ENCODE measurements at regions not wholly inside any gene's neighbourhood (a gene's known extent, or its start where the extent isn't known, plus 50 kb on each side); places are given as distances from the start of the nearest gene placed in this dataset.

DNA sequence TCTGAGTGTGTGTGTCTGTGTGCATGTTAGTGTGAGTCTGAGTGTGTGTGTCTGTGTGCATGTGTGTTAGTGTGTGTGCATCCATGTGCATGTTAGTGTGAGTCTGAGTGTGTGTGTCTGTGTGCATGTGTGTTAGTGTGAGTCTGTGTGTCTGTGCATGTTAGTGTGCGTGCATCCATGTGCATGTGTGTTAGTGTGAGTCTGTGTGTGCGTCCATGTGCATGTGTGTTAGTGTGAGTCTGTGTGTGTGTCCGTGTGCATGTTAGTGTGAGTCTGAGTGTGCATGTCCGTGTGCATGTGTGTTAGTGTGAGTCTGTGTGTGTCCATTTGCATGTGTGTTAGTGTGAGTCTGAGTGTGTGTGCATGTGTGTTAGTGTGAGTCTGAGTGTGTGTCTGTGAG lies 76.6 kb upstream of the ACTRT2 start:
- no TSS peak for BruUV-seq (replicated peaks)
- POLR2A ChIA-PET: interaction anchor here (0.7 kb wide), 1 partner anchor 1035 kb away, joined by 3 read pairs; no protein-coding TSS in a partner anchor
- intact Hi-C loops (cut with micrococcal nuclease; ENCODE audit: unreplicated experiment): no loop called here
- no peak overlapping the region for H3K27ac ChIP-seq (ENCODE audit: low read depth, low read length, poor library complexity, severe bottlenecking)
- no peak for TF ChIP-seq CTCF (conservative IDR thresholded peaks at IDR 0.05; ENCODE audit: low read length)
- no peak for TF ChIP-seq EZH2phosphoT487 (IDR thresholded peaks at IDR 0.05; ENCODE audit: borderline replicate concordance, low read depth, low read length)
- no peaks in the 10 kb centered on the region for H4K20me1 ChIP-seq (ENCODE audit: insufficient read depth, low read length)
- no peaks in the 10 kb centered on the region for H3K36me3 ChIP-seq (ENCODE audit: insufficient read depth, low read length)
- no peaks in the 10 kb centered on the region for H3K4me1 ChIP-seq (ENCODE audit: insufficient read depth, low read length, poor library complexity, severe bottlenecking)
- no peak overlapping the region for H2AFZ ChIP-seq (ENCODE audit: low read length)
- H3K9me3 ChIP-seq (ENCODE audit: low read length): no peaks in the 10 kb centered on the region
- H3K9me2 ChIP-seq (ENCODE audit: insufficient read depth, low read length): no peaks in the 10 kb centered on the region
- H3K79me2 ChIP-seq (ENCODE audit: insufficient read depth, low read depth, low read length): no peaks in the 10 kb centered on the region
- CTCF ChIA-PET (ENCODE audit: unreplicated experiment): no interaction called here
- no peak overlapping the region for H3K4me2 ChIP-seq (ENCODE audit: low read length)
- no peak for DNase-seq (ENCODE audit: low spot score)
- H3K4me3 ChIP-seq (ENCODE audit: low read depth, low read length, poor library complexity, severe bottlenecking): no peak overlapping the region

GRCh38 chr1:2945821-2946231 lies 75.4 kb upstream of the ACTRT2 start:
- H3K9me3 ChIP-seq (ENCODE audit: low read length): no peaks in the 10 kb centered on the region
- H2AFZ ChIP-seq (ENCODE audit: low read length): no peak overlapping the region
- POLR2A ChIA-PET: no interaction called here
- H3K79me2 ChIP-seq (ENCODE audit: insufficient read depth, low read depth, low read length): no peaks in the 10 kb centered on the region
- no TSS peak for BruUV-seq (replicated peaks)
- H3K4me1 ChIP-seq (ENCODE audit: insufficient read depth, low read length, poor library complexity, severe bottlenecking): peaks cover 8% of the 10 kb centered on the region
- intact Hi-C loops (cut with micrococcal nuclease; ENCODE audit: unreplicated experiment): no loop called here
- no peak for DNase-seq (ENCODE audit: low spot score)
- no peaks in the 10 kb centered on the region for H3K9me2 ChIP-seq (ENCODE audit: insufficient read depth, low read length)
- no peak overlapping the region for H3K4me2 ChIP-seq (ENCODE audit: low read length)
- H4K20me1 ChIP-seq (ENCODE audit: insufficient read depth, low read length): no peaks in the 10 kb centered on the region
- no peak overlapping the region for H3K27ac ChIP-seq (ENCODE audit: low read depth, low read length, poor library complexity, severe bottlenecking)
- H3K4me3 ChIP-seq (ENCODE audit: low read depth, low read length, poor library complexity, severe bottlenecking): no peak overlapping the region
- TF ChIP-seq EZH2phosphoT487 (IDR thresholded peaks at IDR 0.05; ENCODE audit: borderline replicate concordance, low read depth, low read length) (no peak), CTCF (conservative IDR thresholded peaks at IDR 0.05; ENCODE audit: low read length) (no peak)
- CTCF ChIA-PET (ENCODE audit: unreplicated experiment): no interaction called here
- no peaks in the 10 kb centered on the region for H3K36me3 ChIP-seq (ENCODE audit: insufficient read depth, low read length)

GRCh38 chr1:2946291-2946690 lies 75.0 kb upstream of the ACTRT2 start:
- no peak overlapping the region for H2AFZ ChIP-seq (ENCODE audit: low read length)
- no peaks in the 10 kb centered on the region for H3K36me3 ChIP-seq (ENCODE audit: insufficient read depth, low read length)
- no peak overlapping the region for H3K4me3 ChIP-seq (ENCODE audit: low read depth, low read length, poor library complexity, severe bottlenecking)
- ChIA-PET CTCF (ENCODE audit: unreplicated experiment) (no interaction called here), POLR2A (no interaction called here)
- H3K27ac ChIP-seq (ENCODE audit: low read depth, low read length, poor library complexity, severe bottlenecking): no peak overlapping the region
- intact Hi-C loops (cut with micrococcal nuclease; ENCODE audit: unreplicated experiment): no loop called here
- no peaks in the 10 kb centered on the region for H3K9me3 ChIP-seq (ENCODE audit: low read length)
- peaks cover 9% of the 10 kb centered on the region for H3K4me1 ChIP-seq (ENCODE audit: insufficient read depth, low read length, poor library complexity, severe bottlenecking)
- no peak overlapping the region for H3K4me2 ChIP-seq (ENCODE audit: low read length)
- H3K79me2 ChIP-seq (ENCODE audit: insufficient read depth, low read depth, low read length): no peaks in the 10 kb centered on the region
- no peaks in the 10 kb centered on the region for H4K20me1 ChIP-seq (ENCODE audit: insufficient read depth, low read length)
- no peak for DNase-seq (ENCODE audit: low spot score)
- BruUV-seq (replicated peaks): no TSS peak
- no peak for TF ChIP-seq CTCF (conservative IDR thresholded peaks at IDR 0.05; ENCODE audit: low read length)
- no peak for TF ChIP-seq EZH2phosphoT487 (IDR thresholded peaks at IDR 0.05; ENCODE audit: borderline replicate concordance, low read depth, low read length)
- no peaks in the 10 kb centered on the region for H3K9me2 ChIP-seq (ENCODE audit: insufficient read depth, low read length)
